Endothelial cell of umbilical vein (primary cell): ENCODE measurements at regions not wholly inside any gene's neighbourhood (a gene's known extent, or its start where the extent isn't known, plus 50 kb on each side); places are given as distances from the start of the nearest gene placed in this dataset.

Experiments used
- BruUV-seq: library from RNA; stranded (reverse); fragments of 400-500 nt; replicated peaks from 2 replicates; lab custom pipeline; 2021; lab: Mats Ljungman, UMichigan
- CTCF ChIA-PET: fragments of 300-600, 350-600 bp; sonication (Branson Sonifier 250); formaldehyde crosslinking; loops from one replicate; lab custom pipeline; 2021; ENCODE audit warnings: antibody characterized with exemption, inconsistent platforms; lab: Charles Lee
- POLR2A ChIA-PET: fragments of 300-600, 350-600 bp; sonication (Branson Sonifier 250); formaldehyde crosslinking; loops from one replicate; lab custom pipeline; 2021; ENCODE audit warnings: antibody characterized with exemption, inconsistent platforms; lab: Charles Lee
- DNase-seq: peaks from one replicate; pipeline ENCODE4 v3.0.0-alpha.2; 2011; ENCODE audit warnings: low read depth, low spot score
- FAIRE-seq: peaks from 2 replicates; lab custom pipeline; 2011; peaks lifted over from hg19 to GRCh38; lab: Jason Lieb, UNC
- H2AFZ ChIP-seq: 2 replicates; pipeline ENCODE4 v1.6.0; 2012; ENCODE audit warnings: low read depth, low read length, control low read depth, inconsistent platforms
- H3K27ac ChIP-seq: 2 replicates; pipeline ENCODE4 v1.5.1; 2011; ENCODE audit warnings: low read depth, mild to moderate bottlenecking, control low read depth, low read length, moderate library complexity; ENCODE audit not compliant: insufficient read depth
- H3K27me3 ChIP-seq, 2 experiments: 2 replicates each; pipeline versions ENCODE4 v1.6.0 to v1.6.1; 2011; ENCODE audit warnings: low read length in 2 of 2, mixed read lengths in 1 of 2; ENCODE audit not compliant: control insufficient read depth in 2 of 2, insufficient read depth in 2 of 2
- H3K36me3 ChIP-seq, 2 experiments: 2 replicates in 1 of 2; 3 replicates in 1 of 2; pipeline ENCODE4 v1.5.1; 2011; ENCODE audit warnings: low read length in 2 of 2, mild to moderate bottlenecking in 1 of 2, moderate library complexity in 1 of 2; ENCODE audit not compliant: control insufficient read depth in 2 of 2, insufficient read depth in 2 of 2; ENCODE audit errors: extremely low read depth in 1 of 2
- H3K4me1 ChIP-seq: 3 replicates; pipeline ENCODE4 v1.5.1; 2011; ENCODE audit warnings: mild to moderate bottlenecking, low read length; ENCODE audit not compliant: control insufficient read depth, insufficient read depth; ENCODE audit errors: extremely low read depth
- H3K4me2 ChIP-seq: 2 replicates; pipeline ENCODE4 v1.6.1; 2011; ENCODE audit warnings: low read length, control low read depth, mixed read lengths; ENCODE audit not compliant: insufficient read depth
- H3K4me3 ChIP-seq, 3 experiments: fragments of 200-600 bp in 1 of 3; sonication (generic), shearing (Covaris generic) in 1 of 3; replicated peaks in 1 of 3; 2 replicates each; pipeline ENCODE4 v1.5.1; 2011 to 2016; ENCODE audit warnings: control low read depth in 3 of 3, low read length in 3 of 3, mild to moderate bottlenecking in 2 of 3, inconsistent platforms in 1 of 3, low read depth in 1 of 3, moderate library complexity in 1 of 3; ENCODE audit not compliant: insufficient read depth in 1 of 3
- H3K79me2 ChIP-seq: 2 replicates; pipeline ENCODE4 v1.6.0; 2012; ENCODE audit warnings: low read length, inconsistent platforms; ENCODE audit not compliant: control insufficient read depth, insufficient read depth
- H3K9ac ChIP-seq: replicated peaks from 2 replicates; pipeline ENCODE3; 2011; ENCODE audit warnings: low read length, control low read depth; ENCODE audit not compliant: insufficient read depth; ENCODE audit errors: extremely low read depth
- H3K9me1 ChIP-seq: replicated peaks from 3 replicates; pipeline ENCODE4 v1.6.0; 2011; ENCODE audit warnings: mild to moderate bottlenecking, low read length; ENCODE audit not compliant: control insufficient read depth, insufficient read depth; ENCODE audit errors: extremely low read depth
- H3K9me3 ChIP-seq: replicated peaks from 2 replicates; pipeline ENCODE4 v1.5.1; 2012; ENCODE audit warnings: low read length, inconsistent platforms; ENCODE audit not compliant: control insufficient read depth, insufficient read depth
- H4K20me1 ChIP-seq: replicated peaks from 2 replicates; pipeline ENCODE3; 2011; ENCODE audit warnings: mild to moderate bottlenecking, low read length; ENCODE audit not compliant: control insufficient read depth, insufficient read depth; ENCODE audit errors: extremely low read depth
- CTCF ChIP-seq, 2 donors: IDR thresholded peaks; 1 replicate in 1 of 2; 2 replicates in 1 of 2; pipeline ENCODE4 v1.5.1; 2011; ENCODE audit warnings: low read length in 2 of 2, mild to moderate bottlenecking in 2 of 2, moderate library complexity in 2 of 2, control low read depth in 1 of 2, inconsistent platforms in 1 of 2, low read depth in 1 of 2; ENCODE audit not compliant: insufficient read depth in 1 of 2; ENCODE audit errors: extremely low read depth in 1 of 2
- EZH2 ChIP-seq: IDR thresholded peaks from 2 replicates; pipeline ENCODE4 v1.6.1; 2012; ENCODE audit warnings: borderline replicate concordance, low read depth, mild to moderate bottlenecking, moderate library complexity, low read length, inconsistent platforms; ENCODE audit not compliant: severe bottlenecking
- FOS ChIP-seq: IDR thresholded peaks from 2 replicates; pipeline ENCODE4 v1.6.1; 2011; ENCODE audit warnings: mild to moderate bottlenecking, low read length, moderate library complexity, borderline replicate concordance; ENCODE audit not compliant: insufficient read depth
- GATA2 ChIP-seq: IDR thresholded peaks from 2 replicates; pipeline ENCODE4 v1.7.0; 2011; ENCODE audit warnings: low read depth, mild to moderate bottlenecking, moderate library complexity, mixed read lengths, low read length; ENCODE audit not compliant: insufficient read length, insufficient read depth
- JUN ChIP-seq: IDR thresholded peaks from 2 replicates; pipeline ENCODE4 v1.6.1; 2011; ENCODE audit warnings: borderline replicate concordance, low read depth; ENCODE audit not compliant: insufficient read length, insufficient read depth
- MAX ChIP-seq: IDR thresholded peaks from 2 replicates; pipeline ENCODE4 v1.6.1; 2011; ENCODE audit not compliant: insufficient read depth, insufficient read length
- MYC ChIP-seq: IDR thresholded peaks from one replicate; pipeline ENCODE4 v1.6.1; 2011; ENCODE audit warnings: mild to moderate bottlenecking, low read depth, low read length
- POLR2A ChIP-seq: IDR thresholded peaks from 2 replicates; pipeline ENCODE4 v1.6.1; 2012; ENCODE audit warnings: low read depth, mild to moderate bottlenecking, control low read depth, low read length
- POLR2AphosphoS5 ChIP-seq: IDR thresholded peaks from 2 replicates; pipeline ENCODE4 v1.6.1; 2012; ENCODE audit warnings: low read depth, mild to moderate bottlenecking, control low read depth, low read length, moderate library complexity; ENCODE audit not compliant: insufficient read depth
- dilution Hi-C: fragments of 300-500 bp; cut with MboI; formaldehyde crosslinking; loops from one replicate; pipeline ENCODE4 v1.15.0; 2019; ENCODE audit warnings: low sequenced_read_pairs; ENCODE audit not compliant: extremely low pct_ligation_motif_present
- intact Hi-C: fragments of 100-400 bp; cut with micrococcal nuclease; formaldehyde crosslinking; loops from one replicate; pipeline ENCODE4 v1.10.0; 2022

- Histone ChIP-seq H3K9me3 (peaks cover 6% of the 10 kb centered on the region), H4K20me1 (no peaks in the 10 kb centered on the region), H3K4me3 (no peak overlapping the region), H3K36me3 (no peaks in the 10 kb centered on the region), H3K4me1 (no peaks in the 10 kb centered on the region), H3K79me2 (no peaks in the 10 kb centered on the region), H3K9ac (no peak overlapping the region), H3K27me3 (no peaks in the 10 kb centered on the region), H3K9me1 (no peaks in the 10 kb centered on the region), H3K27ac (no peak overlapping the region), H3K4me2 (no peak overlapping the region), H2AFZ (no peak overlapping the region)
- ChIA-PET CTCF (no interaction called here), POLR2A (no interaction called here)
- dilution Hi-C loops = no loop called here
- no TSS peak for BruUV-seq
- DNase-seq (no peak), FAIRE-seq (no peak)
- no peak for TF ChIP-seq POLR2A
- no peak for TF ChIP-seq CTCF (IDR thresholded peaks at IDR 0.05; ENCODE audit: extremely low read depth in 1 of 2, insufficient read depth in 1 of 2, low read depth in 1 of 2, low read length in 2 of 2)
- TF ChIP-seq MYC = no peak
- TF ChIP-seq FOS = no peak
- TF ChIP-seq GATA2 = no peak
- no peak for TF ChIP-seq POLR2AphosphoS5
- TF ChIP-seq EZH2 = no peak
- TF ChIP-seq JUN = no peak
- no peak for TF ChIP-seq MAX
- intact Hi-C loops = no loop called here
Measured at GRCh38 chr2:104340162-104340561, 513.8 kb upstream of the POU3F3 start.
